Vagina (tissue), 2 donors: ENCODE measurements at regions not wholly inside any gene's neighbourhood (a gene's known extent, or its start where the extent isn't known, plus 50 kb on each side); places are given as distances from the start of the nearest gene placed in this dataset.

Experiments used
- CTCF ChIP-seq, 3 experiments: fragments of 450-650 bp in 2 of 3; fragments of 200-600 bp in 1 of 3; sonication (generic) in 1 of 3; IDR thresholded peaks; one replicate each; pipeline ENCODE4 v1.5.1; 2017 to 2019; ENCODE audit warnings: antibody characterized with exemption in 3 of 3, mild to moderate bottlenecking in 2 of 3, moderate library complexity in 2 of 3
- POLR2A ChIP-seq, 2 donors: fragments of 450-650 bp; IDR thresholded peaks; one replicate each; pipeline ENCODE4 v1.6.1; 2017; ENCODE audit warnings: antibody characterized with exemption in 2 of 2, mild to moderate bottlenecking in 2 of 2, moderate library complexity in 2 of 2
- POLR2AphosphoS5 ChIP-seq, 2 donors: sonication (generic); formaldehyde crosslinking; IDR thresholded peaks; one replicate each; pipeline ENCODE4 v1.9.0; 2017; ENCODE audit warnings: antibody characterized with exemption in 2 of 2, mild to moderate bottlenecking in 2 of 2, low read depth in 1 of 2; ENCODE audit not compliant: insufficient read depth in 1 of 2

- no peak for TF ChIP-seq CTCF (IDR thresholded peaks at IDR 0.05)
- TF ChIP-seq POLR2A (IDR thresholded peaks at IDR 0.05): no peak
- TF ChIP-seq POLR2AphosphoS5 (IDR thresholded peaks at IDR 0.05; ENCODE audit: insufficient read depth in 1 of 2, low read depth in 1 of 2): no peak
Observed at GRCh38 chr12:58647495-58647894, 272.8 kb downstream of the LRIG3 start.
